ENCODE measurements at regions not wholly inside any gene's neighbourhood (a gene's known extent, or its start where the extent isn't known, plus 50 kb on each side); places are given as distances from the start of the nearest gene placed in this dataset.

GRCh38 chr13:23510979-23511735 lies 59.1 kb upstream of the TNFRSF19 start:
- H3K4me1 Mint-ChIP-seq (ENCODE audit: unreplicated experiment) = peaks cover 10% of the 10 kb centered on the region
- H3K27me3 Mint-ChIP-seq (ENCODE audit: unreplicated experiment) = peaks cover 3% of the 10 kb centered on the region
- TF ChIP-seq, protein P1, sequence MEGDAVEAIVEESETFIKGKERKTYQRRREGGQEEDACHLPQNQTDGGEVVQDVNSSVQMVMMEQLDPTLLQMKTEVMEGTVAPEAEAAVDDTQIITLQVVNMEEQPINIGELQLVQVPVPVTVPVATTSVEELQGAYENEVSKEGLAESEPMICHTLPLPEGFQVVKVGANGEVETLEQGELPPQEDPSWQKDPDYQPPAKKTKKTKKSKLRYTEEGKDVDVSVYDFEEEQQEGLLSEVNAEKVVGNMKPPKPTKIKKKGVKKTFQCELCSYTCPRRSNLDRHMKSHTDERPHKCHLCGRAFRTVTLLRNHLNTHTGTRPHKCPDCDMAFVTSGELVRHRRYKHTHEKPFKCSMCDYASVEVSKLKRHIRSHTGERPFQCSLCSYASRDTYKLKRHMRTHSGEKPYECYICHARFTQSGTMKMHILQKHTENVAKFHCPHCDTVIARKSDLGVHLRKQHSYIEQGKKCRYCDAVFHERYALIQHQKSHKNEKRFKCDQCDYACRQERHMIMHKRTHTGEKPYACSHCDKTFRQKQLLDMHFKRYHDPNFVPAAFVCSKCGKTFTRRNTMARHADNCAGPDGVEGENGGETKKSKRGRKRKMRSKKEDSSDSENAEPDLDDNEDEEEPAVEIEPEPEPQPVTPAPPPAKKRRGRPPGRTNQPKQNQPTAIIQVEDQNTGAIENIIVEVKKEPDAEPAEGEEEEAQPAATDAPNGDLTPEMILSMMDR (IDR thresholded peaks at IDR 0.05; ENCODE audit: unreplicated experiment) = no peak
- H3K4me3 Mint-ChIP-seq (ENCODE audit: unreplicated experiment) = no peak overlapping the region
- DNase-seq (ENCODE audit: low spot score) = peak; percentile 9
- H3K27ac Mint-ChIP-seq (ENCODE audit: unreplicated experiment) = no peak overlapping the region
- H3K36me3 Mint-ChIP-seq (ENCODE audit: low read depth, unreplicated experiment) = no peaks in the 10 kb centered on the region
- H3K9me3 Mint-ChIP-seq (ENCODE audit: unreplicated experiment) = no peaks in the 10 kb centered on the region

- TF ChIP-seq, protein P1 (IDR thresholded peaks at IDR 0.05; ENCODE audit: unreplicated experiment) = peak; percentile 70
- Mint-ChIP-seq H3K4me3 (ENCODE audit: unreplicated experiment) (no peak overlapping the region), H3K27me3 (ENCODE audit: unreplicated experiment) (peaks cover 3% of the 10 kb centered on the region), H3K4me1 (ENCODE audit: unreplicated experiment) (peaks cover 6% of the 10 kb centered on the region), H3K9me3 (ENCODE audit: unreplicated experiment) (no peaks in the 10 kb centered on the region), H3K36me3 (ENCODE audit: low read depth, unreplicated experiment) (no peaks in the 10 kb centered on the region), H3K27ac (ENCODE audit: unreplicated experiment) (no peak overlapping the region)
- DNase-seq (ENCODE audit: low spot score) = no peak
Measured at GRCh38 chr13:23512762-23513395, 57.3 kb upstream of the TNFRSF19 start.

- Mint-ChIP-seq H3K36me3 (ENCODE audit: low read depth, unreplicated experiment) (no peaks in the 10 kb centered on the region), H3K4me1 (ENCODE audit: unreplicated experiment) (peaks cover 6% of the 10 kb centered on the region), H3K4me3 (ENCODE audit: unreplicated experiment) (no peak overlapping the region), H3K27me3 (ENCODE audit: unreplicated experiment) (peaks cover 3% of the 10 kb centered on the region), H3K27ac (ENCODE audit: unreplicated experiment) (no peak overlapping the region), H3K9me3 (ENCODE audit: unreplicated experiment) (no peaks in the 10 kb centered on the region)
- TF ChIP-seq, protein P1 (IDR thresholded peaks at IDR 0.05; ENCODE audit: unreplicated experiment) = no peak
- no peak for DNase-seq (ENCODE audit: low spot score)
Measured at GRCh38 chr13:23513455-23513854, 56.8 kb upstream of the TNFRSF19 start.

DNA sequence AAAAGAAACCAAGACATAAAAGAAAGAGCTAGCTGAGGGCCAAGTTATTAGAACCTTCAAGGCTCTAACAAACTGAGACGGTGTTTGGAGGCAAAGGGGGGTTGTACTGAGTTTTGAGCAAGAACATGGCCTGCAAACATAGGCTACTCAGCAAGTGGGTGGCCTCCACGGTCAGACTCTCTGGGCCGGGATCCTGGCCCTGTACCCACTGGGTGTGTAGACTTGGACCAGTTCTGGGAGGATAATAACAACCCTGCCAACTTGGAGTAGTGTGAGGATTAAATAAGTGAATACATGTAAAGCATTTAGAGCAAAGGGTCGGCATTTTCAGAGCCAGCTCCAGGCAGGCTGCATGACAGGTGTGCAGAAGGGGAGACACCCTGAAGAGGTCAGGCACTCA lies 56.1 kb upstream of the TNFRSF19 start:
- H3K27ac Mint-ChIP-seq (ENCODE audit: unreplicated experiment) = no peak overlapping the region
- H3K27me3 Mint-ChIP-seq (ENCODE audit: unreplicated experiment) = peaks cover 3% of the 10 kb centered on the region
- peaks cover 6% of the 10 kb centered on the region for H3K4me1 Mint-ChIP-seq (ENCODE audit: unreplicated experiment)
- H3K4me3 Mint-ChIP-seq (ENCODE audit: unreplicated experiment) = no peak overlapping the region
- no peaks in the 10 kb centered on the region for H3K36me3 Mint-ChIP-seq (ENCODE audit: low read depth, unreplicated experiment)
- H3K9me3 Mint-ChIP-seq (ENCODE audit: unreplicated experiment) = no peaks in the 10 kb centered on the region
- TF ChIP-seq, protein P1 (IDR thresholded peaks at IDR 0.05; ENCODE audit: unreplicated experiment) = no peak
- no peak for DNase-seq (ENCODE audit: low spot score)

DNA sequence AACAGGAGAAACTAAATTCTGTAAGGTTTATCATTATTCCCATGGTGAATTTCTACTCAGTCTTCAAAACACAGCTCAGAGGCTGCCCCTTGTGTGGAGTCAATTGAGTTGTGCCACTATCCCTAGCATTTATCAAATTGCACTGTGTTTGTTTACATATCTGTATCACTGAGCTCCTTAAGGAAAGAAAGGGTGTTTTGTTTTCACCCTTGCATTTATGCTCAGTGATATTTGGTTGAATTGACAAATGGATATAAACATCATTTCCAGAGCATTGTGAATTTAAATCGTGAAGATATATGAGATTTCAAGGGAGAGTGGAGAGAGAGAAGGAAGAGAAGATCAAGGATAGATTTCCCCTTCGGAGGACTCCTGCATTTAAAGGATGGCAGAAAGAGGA lies 55.1 kb upstream of the TNFRSF19 start:
- Mint-ChIP-seq H3K27ac (ENCODE audit: unreplicated experiment) (no peak overlapping the region), H3K4me1 (ENCODE audit: unreplicated experiment) (peaks cover 6% of the 10 kb centered on the region), H3K4me3 (ENCODE audit: unreplicated experiment) (no peak overlapping the region), H3K9me3 (ENCODE audit: unreplicated experiment) (no peaks in the 10 kb centered on the region), H3K27me3 (ENCODE audit: unreplicated experiment) (peaks cover 3% of the 10 kb centered on the region), H3K36me3 (ENCODE audit: low read depth, unreplicated experiment) (no peaks in the 10 kb centered on the region)
- no peak for DNase-seq (ENCODE audit: low spot score)
- TF ChIP-seq, protein P1 (IDR thresholded peaks at IDR 0.05; ENCODE audit: unreplicated experiment) = no peak

Data from endothelial cell (in vitro differentiated cells).